Mesothelial cell of epicardium (in vitro differentiated cells): ENCODE measurements at regions not wholly inside any gene's neighbourhood (a gene's known extent, or its start where the extent isn't known, plus 50 kb on each side); places are given as distances from the start of the nearest gene placed in this dataset.

Source experiments
- DNase-seq, 2 experiments: peaks; one replicate each; pipeline ENCODE4 v3.0.0; 2021; ENCODE audit warnings: low spot score in 2 of 2; ENCODE audit not compliant: unreplicated experiment in 2 of 2
- H3K27ac Mint-ChIP-seq: 2 replicates; pipeline ENCODE4 v1.8.0; 2021; ENCODE audit warnings: mixed read lengths
- H3K27me3 Mint-ChIP-seq: 2 replicates; pipeline ENCODE4 v1.8.0; 2021; ENCODE audit warnings: low read depth, mixed read lengths
- H3K36me3 Mint-ChIP-seq: 2 replicates; pipeline ENCODE4 v1.8.0; 2021; ENCODE audit warnings: mixed read lengths
- H3K4me1 Mint-ChIP-seq: 2 replicates; pipeline ENCODE4 v1.8.0; 2021; ENCODE audit warnings: mixed read lengths
- H3K4me3 Mint-ChIP-seq: 2 replicates; pipeline ENCODE4 v1.8.0; 2021; ENCODE audit warnings: mild to moderate bottlenecking, moderate library complexity, mixed read lengths
- H3K9me3 Mint-ChIP-seq: 2 replicates; pipeline ENCODE4 v1.8.0; 2021; ENCODE audit warnings: mixed read lengths
- TF ChIP-seq, protein P1 (sequence below): fragments of 200-600 bp; sonication (generic); IDR thresholded peaks from one replicate; pipeline ENCODE4 v1.5.0; 2021; ENCODE audit warnings: antibody characterized with exemption; ENCODE audit not compliant: unreplicated experiment

DNA sequence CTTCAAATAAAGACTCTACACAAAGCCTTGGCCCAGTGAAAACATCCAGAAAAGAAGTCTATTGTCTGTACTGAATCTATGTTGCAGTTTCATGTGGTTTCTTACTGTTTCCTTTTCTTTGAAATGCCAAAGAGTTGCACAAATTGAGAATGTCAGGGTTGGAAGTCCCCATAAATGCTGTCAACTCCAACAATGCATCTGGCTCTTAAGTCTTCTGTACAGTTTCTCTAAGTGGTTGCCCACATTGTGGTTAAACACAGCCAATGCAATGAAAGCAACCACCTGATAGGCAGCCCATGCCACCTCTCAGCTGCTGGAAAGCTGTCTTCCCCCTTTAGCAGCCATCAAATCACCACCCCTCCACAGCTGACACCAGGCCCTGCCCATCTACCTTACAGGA is 67.2 kb upstream of the C1GALT1C1 start:
- Mint-ChIP-seq H3K27me3 (peaks cover 2% of the 10 kb centered on the region), H3K4me1 (no peaks in the 10 kb centered on the region), H3K36me3 (no peaks in the 10 kb centered on the region), H3K9me3 (peaks cover 50% of the 10 kb centered on the region), H3K27ac (no peak overlapping the region), H3K4me3 (no peak overlapping the region)
- TF ChIP-seq, protein P1, sequence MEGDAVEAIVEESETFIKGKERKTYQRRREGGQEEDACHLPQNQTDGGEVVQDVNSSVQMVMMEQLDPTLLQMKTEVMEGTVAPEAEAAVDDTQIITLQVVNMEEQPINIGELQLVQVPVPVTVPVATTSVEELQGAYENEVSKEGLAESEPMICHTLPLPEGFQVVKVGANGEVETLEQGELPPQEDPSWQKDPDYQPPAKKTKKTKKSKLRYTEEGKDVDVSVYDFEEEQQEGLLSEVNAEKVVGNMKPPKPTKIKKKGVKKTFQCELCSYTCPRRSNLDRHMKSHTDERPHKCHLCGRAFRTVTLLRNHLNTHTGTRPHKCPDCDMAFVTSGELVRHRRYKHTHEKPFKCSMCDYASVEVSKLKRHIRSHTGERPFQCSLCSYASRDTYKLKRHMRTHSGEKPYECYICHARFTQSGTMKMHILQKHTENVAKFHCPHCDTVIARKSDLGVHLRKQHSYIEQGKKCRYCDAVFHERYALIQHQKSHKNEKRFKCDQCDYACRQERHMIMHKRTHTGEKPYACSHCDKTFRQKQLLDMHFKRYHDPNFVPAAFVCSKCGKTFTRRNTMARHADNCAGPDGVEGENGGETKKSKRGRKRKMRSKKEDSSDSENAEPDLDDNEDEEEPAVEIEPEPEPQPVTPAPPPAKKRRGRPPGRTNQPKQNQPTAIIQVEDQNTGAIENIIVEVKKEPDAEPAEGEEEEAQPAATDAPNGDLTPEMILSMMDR, result no peak
- no peak for DNase-seq

DNA sequence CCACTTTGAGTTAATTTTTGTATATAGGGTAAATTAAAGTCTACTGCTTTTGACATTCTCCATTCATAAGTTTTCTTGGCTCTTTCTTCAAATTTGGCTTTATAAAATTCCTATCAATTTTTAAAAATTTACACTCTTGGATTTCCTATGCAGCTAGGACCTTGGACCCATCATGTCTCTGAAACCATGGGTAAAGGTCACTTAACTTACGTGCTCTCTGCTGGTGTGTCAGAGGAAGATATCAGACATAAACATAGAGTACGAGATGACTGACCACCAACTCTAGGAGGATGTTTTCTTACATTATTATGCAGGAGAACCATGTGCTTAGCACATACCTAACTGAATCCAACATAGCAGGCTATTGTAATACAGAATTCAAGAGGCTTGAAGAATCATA is 62.5 kb upstream of the C1GALT1C1 start:
- Mint-ChIP-seq H3K27ac (no peak overlapping the region), H3K4me1 (peaks cover 2% of the 10 kb centered on the region), H3K27me3 (peaks cover 2% of the 10 kb centered on the region), H3K36me3 (no peaks in the 10 kb centered on the region), H3K4me3 (no peak overlapping the region), H3K9me3 (peaks cover 18% of the 10 kb centered on the region)
- TF ChIP-seq, protein P1, result no peak
- no peak for DNase-seq

DNA sequence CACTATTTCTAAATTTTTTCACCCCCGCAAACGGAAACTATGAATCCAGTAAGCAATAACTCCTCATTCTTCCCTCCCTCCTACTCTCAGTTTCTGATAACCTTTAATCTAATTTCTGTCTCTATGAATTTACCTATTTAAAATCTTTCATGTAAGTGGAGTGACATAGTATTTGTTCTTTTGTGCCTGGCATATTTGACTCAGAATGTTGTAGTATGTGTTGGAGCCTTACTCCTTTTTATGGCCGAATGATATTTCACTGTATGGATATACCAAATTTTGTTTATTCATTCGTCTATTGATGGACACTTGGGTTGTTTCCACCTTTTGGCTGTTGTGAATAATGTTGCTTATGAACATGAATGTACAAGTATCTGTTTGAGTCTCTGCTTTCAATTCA is 61.1 kb upstream of the C1GALT1C1 start:
- Mint-ChIP-seq H3K4me1 (peaks cover 2% of the 10 kb centered on the region), H3K27ac (no peak overlapping the region), H3K9me3 (peaks cover 21% of the 10 kb centered on the region), H3K36me3 (no peaks in the 10 kb centered on the region), H3K27me3 (peaks cover 8% of the 10 kb centered on the region), H3K4me3 (no peak overlapping the region)
- no peak for DNase-seq
- TF ChIP-seq, protein P1, result no peak

DNA sequence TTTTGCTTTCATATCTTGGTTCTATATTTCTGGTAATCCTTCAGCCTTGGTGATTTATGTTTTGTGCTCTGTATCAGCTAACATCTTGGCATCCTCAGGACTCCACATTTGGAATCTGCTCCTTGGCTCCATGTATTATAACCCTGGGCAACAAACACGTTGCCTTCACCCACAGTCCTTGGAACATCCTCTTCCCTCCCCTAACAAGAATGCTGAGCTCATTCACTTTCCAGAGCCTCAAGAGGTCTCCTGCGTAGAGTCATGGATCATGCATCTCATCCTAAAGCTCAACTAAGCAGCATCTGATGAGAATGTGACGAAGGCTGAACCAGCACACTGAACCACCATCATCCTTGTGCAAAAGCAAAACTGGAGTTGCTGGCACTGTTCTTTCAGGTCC is 60.5 kb upstream of the C1GALT1C1 start:
- no peak for DNase-seq
- Mint-ChIP-seq H3K27me3 (peaks cover 8% of the 10 kb centered on the region), H3K27ac (no peak overlapping the region), H3K36me3 (no peaks in the 10 kb centered on the region), H3K4me1 (peaks cover 2% of the 10 kb centered on the region), H3K4me3 (no peak overlapping the region), H3K9me3 (peaks cover 21% of the 10 kb centered on the region)
- TF ChIP-seq, protein P1, result no peak

DNA sequence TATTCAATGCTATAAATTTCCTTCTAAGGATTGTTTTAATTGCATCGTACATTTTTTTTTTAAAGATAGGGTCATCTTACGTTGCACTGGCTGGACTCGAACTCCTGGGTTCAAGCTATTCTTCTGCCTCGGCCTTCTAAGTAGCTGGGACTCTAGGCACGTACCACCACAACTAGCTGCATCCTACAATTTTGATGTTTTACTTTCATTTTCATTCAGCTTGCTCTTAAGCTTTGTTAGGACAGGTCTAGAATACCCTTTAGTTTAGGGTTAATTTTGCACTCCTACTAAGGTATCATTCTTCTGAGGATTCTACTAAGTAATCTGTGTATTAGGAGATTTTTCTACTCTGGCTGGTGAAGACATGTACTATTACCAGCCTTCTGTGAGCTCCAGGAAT is 50.2 kb upstream of the C1GALT1C1 start:
- H3K4me1 Mint-ChIP-seq, result no peaks in the 10 kb centered on the region
- TF ChIP-seq, protein P1, result no peak
- no peak overlapping the region for H3K27ac Mint-ChIP-seq
- H3K4me3 Mint-ChIP-seq, result no peak overlapping the region
- peaks cover 47% of the 10 kb centered on the region for H3K9me3 Mint-ChIP-seq
- H3K36me3 Mint-ChIP-seq, result no peaks in the 10 kb centered on the region
- H3K27me3 Mint-ChIP-seq, result peaks cover 7% of the 10 kb centered on the region
- DNase-seq, result no peak
